MCF 10A (cell line): ENCODE measurements at regions not wholly inside any gene's neighbourhood (a gene's known extent, or its start where the extent isn't known, plus 50 kb on each side); places are given as distances from the start of the nearest gene placed in this dataset.

Experiments used
- BruUV-seq: library from RNA; stranded (reverse); fragments of 400-500 nt; replicated peaks from 2 replicates; lab custom pipeline; 2021; lab: Mats Ljungman, UMichigan
- CTCF ChIA-PET: fragments of 300-600 bp; sonication (Branson Sonifier 250); formaldehyde crosslinking; extraction: SDS; loops from one replicate; lab custom pipeline; 2021; ENCODE audit warnings: antibody characterized with exemption, inconsistent platforms; lab: Yijun Ruan, JAX
- POLR2A ChIA-PET: fragments of 300-600, 350-650 bp; sonication (Branson Sonifier 250); formaldehyde crosslinking; extraction: SDS; loops from one replicate; lab custom pipeline; 2020; ENCODE audit warnings: antibody characterized with exemption, inconsistent platforms; lab: Yijun Ruan, JAX
- DNase-seq: peaks from one replicate; pipeline ENCODE4 v3.0.0-alpha.2; 2018; ENCODE audit not compliant: unreplicated experiment
- H3K27ac Mint-ChIP-seq: one replicate; pipeline ENCODE4 v1.8.0; 2022; ENCODE audit warnings: mild to moderate bottlenecking, low read depth, mixed read lengths; ENCODE audit not compliant: unreplicated experiment
- H3K27me3 Mint-ChIP-seq: one replicate; pipeline ENCODE4 v1.8.0; 2022; ENCODE audit warnings: mixed read lengths; ENCODE audit not compliant: insufficient read depth, unreplicated experiment
- H3K36me3 Mint-ChIP-seq: one replicate; pipeline ENCODE4 v1.8.0; 2022; ENCODE audit warnings: mild to moderate bottlenecking, moderate library complexity, mixed read lengths; ENCODE audit not compliant: insufficient read depth, unreplicated experiment
- H3K4me1 Mint-ChIP-seq: one replicate; pipeline ENCODE4 v1.8.0; 2022; ENCODE audit warnings: mixed read lengths; ENCODE audit not compliant: insufficient read depth, unreplicated experiment
- H3K4me3 Mint-ChIP-seq: one replicate; pipeline ENCODE4 v1.8.0; 2022; ENCODE audit warnings: mild to moderate bottlenecking, moderate library complexity, mixed read lengths; ENCODE audit not compliant: unreplicated experiment
- H3K9me3 Mint-ChIP-seq: one replicate; pipeline ENCODE4 v1.8.0; 2022; ENCODE audit warnings: mixed read lengths; ENCODE audit not compliant: unreplicated experiment
- CTCF ChIP-seq: fragments of 200-600 bp; IDR thresholded peaks from one replicate; pipeline ENCODE4 v1.8.0; 2022; ENCODE audit warnings: antibody characterized with exemption, mild to moderate bottlenecking; ENCODE audit not compliant: unreplicated experiment
- intact Hi-C: fragments of 100-400 bp; cut with micrococcal nuclease; formaldehyde crosslinking; loops from 2 replicates; pipeline ENCODE4 v1.14.1; 2022

DNA sequence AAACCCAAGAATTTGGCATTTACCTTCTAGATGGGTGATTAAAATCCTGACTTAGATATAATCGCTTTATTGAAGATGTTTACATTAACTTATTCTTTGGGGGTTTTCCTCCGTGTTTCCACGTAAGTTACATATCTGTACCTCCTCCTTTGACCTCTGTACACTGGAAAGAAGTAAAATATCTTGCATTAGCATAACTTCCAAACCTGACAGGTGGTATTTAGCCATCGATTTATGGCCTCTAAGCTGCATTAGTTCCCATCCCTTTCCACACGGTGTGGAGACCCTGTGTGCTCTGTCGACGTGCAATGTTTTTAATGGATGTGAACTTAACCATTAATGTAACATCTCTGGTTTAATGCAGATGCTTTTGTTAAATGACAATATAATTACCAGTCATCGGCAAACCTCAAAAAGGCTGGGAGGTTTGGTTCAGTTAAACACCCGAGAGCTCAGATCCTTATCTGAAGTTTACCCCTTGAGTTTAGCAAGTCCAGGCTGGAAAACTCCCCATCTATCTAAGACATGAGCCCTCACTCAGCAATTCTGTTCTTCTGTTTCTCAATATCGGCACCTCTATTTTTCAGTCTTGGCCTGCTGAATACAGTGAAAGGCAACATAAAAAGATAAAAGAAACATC is 295.2 kb downstream of the GATA3 start:
- Mint-ChIP-seq H3K4me1 (no peaks in the 10 kb centered on the region), H3K27me3 (no peaks in the 10 kb centered on the region), H3K9me3 (no peaks in the 10 kb centered on the region), H3K4me3 (no peak overlapping the region), H3K36me3 (no peaks in the 10 kb centered on the region), H3K27ac (no peak overlapping the region)
- intact Hi-C loops, result no loop called here
- DNase-seq, result no peak
- TF ChIP-seq CTCF, result no peak
- ChIA-PET CTCF (interaction anchor here (0.7 kb wide), 1 partner anchor 9 kb away, joined by 3 read pairs; no protein-coding TSS in a partner anchor), POLR2A (no interaction called here)
- no TSS peak for BruUV-seq

- no peaks in the 10 kb centered on the region for H3K4me1 Mint-ChIP-seq
- TF ChIP-seq CTCF, result no peak
- no peaks in the 10 kb centered on the region for H3K27me3 Mint-ChIP-seq
- H3K36me3 Mint-ChIP-seq, result no peaks in the 10 kb centered on the region
- peak; percentile 2 for DNase-seq
- no peaks in the 10 kb centered on the region for H3K9me3 Mint-ChIP-seq
- no peak overlapping the region for H3K27ac Mint-ChIP-seq
- intact Hi-C loops, result no loop called here
- CTCF ChIA-PET, result interaction anchor here (0.7 kb wide), 1 partner anchor 10 kb away, joined by 3 read pairs; no protein-coding TSS in a partner anchor
- POLR2A ChIA-PET, result no interaction called here
- no peak overlapping the region for H3K4me3 Mint-ChIP-seq
- no TSS peak for BruUV-seq
Observed at GRCh38 chr10:8350250-8350967, 295.9 kb downstream of the GATA3 start.

GRCh38 chr10:8352171-8353075 is 297.9 kb downstream of the GATA3 start:
- Mint-ChIP-seq H3K27ac (no peak overlapping the region), H3K9me3 (no peaks in the 10 kb centered on the region), H3K4me3 (no peak overlapping the region), H3K4me1 (no peaks in the 10 kb centered on the region), H3K36me3 (no peaks in the 10 kb centered on the region), H3K27me3 (peaks cover 12% of the 10 kb centered on the region)
- POLR2A ChIA-PET, result interaction anchor here (0.6 kb wide), 1 partner anchor 277 kb away, joined by 3 read pairs; no protein-coding TSS in a partner anchor
- TF ChIP-seq CTCF, result no peak
- no peak for DNase-seq
- intact Hi-C loops, result no loop called here
- no TSS peak for BruUV-seq
- CTCF ChIA-PET, result interaction anchor here (1.1 kb wide), 1 partner anchor 42 kb away, joined by 7 read pairs; no protein-coding TSS in a partner anchor

- CTCF ChIA-PET, result interaction anchor here (0.6 kb wide), 1 partner anchor 173 kb away, joined by 3 read pairs; no protein-coding TSS in a partner anchor
- no peak for TF ChIP-seq CTCF
Observed at GRCh38 chr10:8356283-8356682, 301.8 kb downstream of the GATA3 start.

More at GRCh38 chr10:8356283-8356682, 301.8 kb downstream of the GATA3 start:
- Mint-ChIP-seq H3K9me3 (no peaks in the 10 kb centered on the region), H3K27ac (no peak overlapping the region), H3K4me1 (peaks cover 3% of the 10 kb centered on the region), H3K27me3 (peaks cover 12% of the 10 kb centered on the region), H3K4me3 (no peak overlapping the region), H3K36me3 (no peaks in the 10 kb centered on the region)
- POLR2A ChIA-PET, result no interaction called here
- intact Hi-C loops, result no loop called here
- no peak for DNase-seq
- no TSS peak for BruUV-seq
